Muscle layer of duodenum (tissue), 2 donors: ENCODE measurements at regions not wholly inside any gene's neighbourhood (a gene's known extent, or its start where the extent isn't known, plus 50 kb on each side); places are given as distances from the start of the nearest gene placed in this dataset.

Experiments
- H3K27ac ChIP-seq: one replicate; pipeline ENCODE4 v1.7.0; 2013; ENCODE audit warnings: mild to moderate bottlenecking, low read length
- H3K27me3 ChIP-seq: one replicate; pipeline ENCODE4 v1.7.0; 2013; ENCODE audit warnings: low read depth, mild to moderate bottlenecking, control low read depth, low read length
- H3K36me3 ChIP-seq, 2 donors: one replicate each; pipeline ENCODE4 v1.7.0; 2013; ENCODE audit warnings: low read length in 2 of 2, control low read depth in 1 of 2, mild to moderate bottlenecking in 1 of 2; ENCODE audit not compliant: insufficient read depth in 2 of 2, control insufficient read depth in 1 of 2
- H3K4me1 ChIP-seq, 2 donors: one replicate each; pipeline ENCODE4 v1.7.0; 2013; ENCODE audit warnings: low read length in 2 of 2, mild to moderate bottlenecking in 2 of 2, control low read depth in 1 of 2, moderate library complexity in 1 of 2; ENCODE audit not compliant: insufficient read depth in 2 of 2, control insufficient read depth in 1 of 2
- H3K4me3 ChIP-seq, 2 donors: one replicate each; pipeline ENCODE4 v1.7.0; 2013; ENCODE audit warnings: low read length in 2 of 2, low read depth in 1 of 2, mild to moderate bottlenecking in 1 of 2
- H3K9me3 ChIP-seq, 2 donors: one replicate each; pipeline ENCODE4 v1.7.0; 2013; ENCODE audit warnings: low read length in 2 of 2, control low read depth in 1 of 2, mild to moderate bottlenecking in 1 of 2; ENCODE audit not compliant: control insufficient read depth in 1 of 2
- donor health status: healthy.

DNA sequence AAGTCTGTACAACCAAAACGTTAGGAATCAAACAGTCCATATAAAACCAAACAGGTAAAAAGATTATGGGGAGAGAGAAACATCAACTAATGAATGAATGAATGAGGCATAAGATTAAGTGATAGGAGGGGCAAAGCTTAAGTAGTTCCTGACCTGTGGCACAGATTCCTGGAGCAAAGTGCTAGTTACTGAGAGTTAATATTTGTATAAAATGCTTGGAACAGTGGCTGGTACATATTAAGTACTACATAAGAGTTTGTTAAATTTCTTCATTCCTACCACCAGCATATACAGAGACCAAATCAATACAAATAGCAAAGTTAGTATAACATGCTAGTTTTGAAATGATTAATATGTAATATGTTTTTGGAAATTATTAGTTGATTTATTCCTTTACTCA, 363.7 kb downstream of the ADAM29 start:
- Histone ChIP-seq H3K27ac (no peak overlapping the region), H3K27me3 (no peaks in the 10 kb centered on the region), H3K4me1 (no peaks in the 10 kb centered on the region), H3K4me3 (no peak overlapping the region), H3K9me3 (no peaks in the 10 kb centered on the region), H3K36me3 (no peaks in the 10 kb centered on the region)

DNA sequence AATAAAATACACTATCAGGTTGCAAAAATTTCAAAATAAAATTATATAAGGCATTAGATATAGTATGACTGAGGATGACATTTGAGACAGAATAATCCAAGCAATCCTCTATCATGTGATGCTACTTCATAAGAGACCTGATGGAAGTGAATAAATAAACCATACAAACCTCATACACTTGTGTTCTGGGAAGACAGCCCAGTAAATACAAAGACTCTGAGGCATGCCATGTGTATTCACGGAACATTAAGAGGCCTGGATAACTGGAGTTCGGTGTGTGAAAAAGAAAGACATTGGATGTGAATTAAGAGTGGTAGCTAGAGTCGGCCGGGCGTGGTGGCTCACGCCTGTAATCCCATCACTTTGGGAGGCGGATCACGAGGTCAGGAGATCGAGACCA, 364.2 kb downstream of the ADAM29 start:
- Histone ChIP-seq H3K9me3 (no peaks in the 10 kb centered on the region), H3K4me1 (no peaks in the 10 kb centered on the region), H3K27ac (no peak overlapping the region), H3K36me3 (no peaks in the 10 kb centered on the region), H3K4me3 (no peak overlapping the region), H3K27me3 (no peaks in the 10 kb centered on the region)

DNA sequence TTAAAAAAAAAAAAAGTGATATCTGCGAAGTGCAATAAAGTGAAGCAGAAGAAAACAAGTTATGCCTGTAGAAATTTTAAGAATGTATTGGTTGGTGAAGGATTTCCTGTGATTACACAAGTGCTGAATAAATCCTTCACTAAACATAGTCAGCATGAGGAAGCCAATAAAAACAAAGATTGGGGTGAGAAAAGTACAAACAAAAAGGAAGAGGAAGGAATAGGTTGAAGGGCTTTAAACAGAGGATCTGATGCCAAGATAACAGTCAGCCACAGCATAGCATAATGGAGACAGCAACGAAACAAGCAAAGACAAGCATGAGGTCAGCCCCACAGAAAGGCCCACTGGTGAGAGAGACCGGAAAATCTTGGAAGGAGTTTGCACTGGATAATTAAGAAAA, 372.2 kb downstream of the ADAM29 start:
- Histone ChIP-seq H3K27ac (no peak overlapping the region), H3K4me1 (no peaks in the 10 kb centered on the region), H3K4me3 (no peak overlapping the region), H3K27me3 (no peaks in the 10 kb centered on the region), H3K36me3 (no peaks in the 10 kb centered on the region), H3K9me3 (no peaks in the 10 kb centered on the region)

DNA sequence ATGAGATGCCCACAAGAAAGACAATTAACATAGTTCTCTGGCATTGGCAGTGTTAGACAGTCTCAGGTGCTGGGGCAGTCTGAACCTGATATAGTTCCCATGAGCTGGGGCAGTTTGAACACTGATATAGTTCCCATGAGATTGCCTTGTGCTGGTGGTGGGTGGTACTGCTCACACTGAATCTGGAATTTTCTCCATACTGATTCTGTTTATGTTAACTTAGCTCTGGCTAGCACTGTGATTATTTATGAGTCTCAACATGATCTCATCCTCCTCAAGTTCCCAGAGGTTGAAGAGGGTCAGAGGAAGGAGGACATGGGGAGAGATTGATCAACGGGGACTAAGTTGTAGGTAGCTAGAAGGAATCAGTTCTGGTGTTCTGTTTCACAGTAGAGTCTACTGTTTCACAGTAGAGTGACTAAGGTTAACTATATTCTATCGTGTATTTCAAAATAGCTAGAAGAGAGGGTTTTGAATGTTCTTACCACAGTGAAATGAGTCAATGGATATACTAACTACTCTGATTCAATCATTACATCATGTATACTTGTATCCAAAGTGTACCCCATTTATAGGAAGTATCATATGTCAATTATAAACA, 379.9 kb downstream of the ADAM29 start:
- Histone ChIP-seq H3K27ac (no peak overlapping the region), H3K9me3 (no peaks in the 10 kb centered on the region), H3K4me3 (no peak overlapping the region), H3K4me1 (no peaks in the 10 kb centered on the region), H3K27me3 (no peaks in the 10 kb centered on the region), H3K36me3 (no peaks in the 10 kb centered on the region)

DNA sequence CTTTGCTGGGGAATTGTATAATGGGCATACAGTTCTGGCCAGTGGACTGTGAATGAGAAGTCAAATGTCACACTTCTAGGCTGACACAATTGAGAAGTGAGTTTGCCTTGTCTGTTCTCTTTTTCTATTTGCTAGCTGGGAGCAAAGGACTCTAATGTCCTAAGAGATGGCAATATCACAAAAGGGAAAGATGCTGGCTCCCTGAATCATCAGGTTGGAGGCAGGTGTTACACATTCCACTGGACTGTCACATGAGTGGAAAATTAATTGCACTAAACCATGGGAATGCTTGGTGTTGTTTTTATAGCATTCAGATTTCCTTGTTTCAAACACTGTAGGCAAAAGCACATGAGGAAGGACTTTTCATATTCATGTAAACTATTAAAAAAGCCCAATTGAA, 388.3 kb downstream of the ADAM29 start:
- H3K4me3 ChIP-seq: no peak overlapping the region
- no peak overlapping the region for H3K27ac ChIP-seq
- no peaks in the 10 kb centered on the region for H3K27me3 ChIP-seq
- no peaks in the 10 kb centered on the region for H3K4me1 ChIP-seq
- no peaks in the 10 kb centered on the region for H3K9me3 ChIP-seq
- H3K36me3 ChIP-seq: no peaks in the 10 kb centered on the region

DNA sequence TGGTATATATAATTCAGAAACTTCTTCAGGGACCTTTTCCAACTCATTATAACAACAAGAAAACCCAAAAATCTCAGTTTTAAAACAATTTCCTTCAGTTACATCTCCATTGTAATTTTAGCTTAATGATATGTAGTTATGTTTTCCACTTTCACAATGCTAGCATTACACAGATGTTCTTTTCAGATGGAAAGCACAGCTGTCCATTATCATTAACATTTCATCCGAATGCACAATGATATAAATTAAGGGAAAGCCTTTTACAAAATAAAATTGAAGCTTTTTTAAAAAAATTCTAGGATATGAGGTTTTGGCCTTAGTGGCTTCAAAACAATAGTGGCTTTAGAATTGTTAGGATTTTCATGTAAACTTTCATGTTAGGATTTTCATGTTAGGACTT, 389.2 kb downstream of the ADAM29 start:
- H3K4me3 ChIP-seq: no peak overlapping the region
- H3K9me3 ChIP-seq: no peaks in the 10 kb centered on the region
- no peak overlapping the region for H3K27ac ChIP-seq
- no peaks in the 10 kb centered on the region for H3K27me3 ChIP-seq
- H3K36me3 ChIP-seq: no peaks in the 10 kb centered on the region
- H3K4me1 ChIP-seq: no peaks in the 10 kb centered on the region

DNA sequence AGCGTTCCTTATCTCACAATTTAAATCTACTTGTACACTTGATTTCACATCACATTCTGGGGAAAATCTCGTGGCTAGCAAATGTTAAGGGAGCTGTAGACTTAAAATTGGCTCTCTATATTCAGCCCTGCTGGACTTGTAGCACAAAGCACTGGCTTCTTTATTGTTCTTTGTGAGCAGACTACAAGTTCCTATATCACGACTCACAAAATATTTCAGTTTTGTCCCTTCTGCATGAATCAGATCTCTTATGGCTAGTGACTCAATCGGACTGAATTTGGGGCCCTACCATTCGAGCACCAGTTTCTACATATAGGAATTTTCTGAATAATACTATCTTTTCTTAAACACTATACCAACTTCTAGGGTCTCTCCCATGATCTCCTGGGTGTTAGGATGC, 390.1 kb downstream of the ADAM29 start:
- Histone ChIP-seq H3K27ac (no peak overlapping the region), H3K27me3 (no peaks in the 10 kb centered on the region), H3K4me3 (no peak overlapping the region), H3K36me3 (no peaks in the 10 kb centered on the region), H3K9me3 (no peaks in the 10 kb centered on the region), H3K4me1 (no peaks in the 10 kb centered on the region)

DNA sequence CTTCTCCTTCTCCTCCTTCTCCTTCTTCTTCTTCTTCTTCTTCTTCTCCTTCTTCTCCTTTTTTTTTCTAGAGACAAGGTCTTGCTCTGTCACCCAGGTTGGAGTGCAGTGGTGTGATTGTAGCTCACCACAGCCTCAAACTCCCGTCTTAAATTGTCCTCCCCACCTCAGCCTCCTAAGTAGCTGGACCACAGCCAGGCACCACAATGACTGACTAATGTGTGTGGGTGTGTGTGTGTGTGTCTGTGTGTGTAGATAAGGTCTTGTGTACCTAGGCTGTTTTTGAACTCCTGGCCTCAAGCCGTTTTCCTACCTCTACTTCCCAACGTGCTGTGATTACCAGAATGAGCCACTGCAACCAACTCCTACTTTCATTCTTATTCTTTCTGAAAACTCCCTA, 390.9 kb downstream of the ADAM29 start:
- H3K9me3 ChIP-seq: no peaks in the 10 kb centered on the region
- H3K36me3 ChIP-seq: no peaks in the 10 kb centered on the region
- no peaks in the 10 kb centered on the region for H3K4me1 ChIP-seq
- no peak overlapping the region for H3K27ac ChIP-seq
- H3K27me3 ChIP-seq: no peaks in the 10 kb centered on the region
- H3K4me3 ChIP-seq: no peak overlapping the region

DNA sequence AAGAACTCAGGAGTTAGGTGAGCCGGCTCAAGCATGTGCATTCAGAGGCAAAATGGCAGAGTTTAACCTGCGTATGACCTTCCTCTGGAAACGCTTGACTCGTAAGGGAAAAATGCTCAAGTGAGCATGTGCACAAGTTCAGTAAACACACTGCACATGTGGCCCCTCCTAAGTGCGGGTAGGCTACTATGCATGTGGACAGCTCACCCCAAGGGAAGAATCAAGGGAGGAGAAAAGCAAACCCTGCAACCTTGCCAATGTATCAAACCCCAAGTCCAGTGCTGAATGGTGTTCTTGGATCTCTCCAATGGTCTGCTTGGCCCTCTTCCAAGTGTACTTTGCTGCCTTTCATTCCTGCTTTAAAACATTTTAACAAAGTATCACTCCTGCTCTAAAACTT, 407.1 kb downstream of the ADAM29 start:
- Histone ChIP-seq H3K27ac (no peak overlapping the region), H3K4me3 (no peak overlapping the region), H3K27me3 (no peaks in the 10 kb centered on the region), H3K9me3 (no peaks in the 10 kb centered on the region), H3K4me1 (no peaks in the 10 kb centered on the region), H3K36me3 (no peaks in the 10 kb centered on the region)

DNA sequence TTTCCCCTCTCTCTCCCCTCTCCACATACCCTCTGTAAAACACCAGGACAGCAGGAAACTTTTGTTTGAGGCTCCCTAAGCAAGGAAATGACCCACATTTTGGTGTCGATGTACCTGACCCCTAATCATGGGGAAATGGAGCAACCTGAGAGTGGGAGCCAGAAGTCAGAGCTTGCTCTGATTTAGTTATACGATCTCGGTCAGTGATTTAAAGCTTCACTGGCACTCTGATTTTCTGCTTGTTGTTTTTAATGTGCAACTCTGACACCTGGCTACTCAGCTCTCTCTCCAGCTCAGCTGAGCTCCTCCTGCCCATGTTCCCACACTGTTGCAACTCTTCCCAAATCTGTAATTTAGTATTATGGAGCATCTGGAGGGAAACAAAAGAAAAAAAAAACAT, 408.6 kb downstream of the ADAM29 start:
- H3K27ac ChIP-seq: no peak overlapping the region
- H3K4me3 ChIP-seq: no peak overlapping the region
- H3K27me3 ChIP-seq: no peaks in the 10 kb centered on the region
- H3K9me3 ChIP-seq: no peaks in the 10 kb centered on the region
- no peaks in the 10 kb centered on the region for H3K36me3 ChIP-seq
- no peaks in the 10 kb centered on the region for H3K4me1 ChIP-seq

DNA sequence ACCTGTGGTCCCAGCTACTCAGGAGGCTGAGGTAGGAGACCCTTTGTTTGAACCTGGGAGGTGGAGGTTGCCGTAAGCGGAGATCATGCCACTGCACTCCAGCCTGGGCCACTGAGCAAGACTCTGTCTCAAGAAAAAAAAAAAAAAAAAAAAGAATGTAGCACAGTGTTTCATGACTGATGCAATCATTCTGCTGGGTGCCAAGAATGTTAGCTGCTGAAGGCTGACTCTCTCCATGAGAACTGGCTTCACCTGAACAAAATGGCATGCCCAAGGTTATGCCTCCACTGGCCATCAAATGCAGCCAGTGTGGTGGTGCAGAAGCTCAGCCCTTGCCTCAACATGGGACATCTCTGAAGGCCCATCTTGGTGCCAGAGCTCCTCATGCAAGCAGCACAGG, 412.1 kb downstream of the ADAM29 start:
- Histone ChIP-seq H3K9me3 (no peaks in the 10 kb centered on the region), H3K27me3 (no peaks in the 10 kb centered on the region), H3K27ac (no peak overlapping the region), H3K36me3 (no peaks in the 10 kb centered on the region), H3K4me1 (no peaks in the 10 kb centered on the region), H3K4me3 (no peak overlapping the region)

DNA sequence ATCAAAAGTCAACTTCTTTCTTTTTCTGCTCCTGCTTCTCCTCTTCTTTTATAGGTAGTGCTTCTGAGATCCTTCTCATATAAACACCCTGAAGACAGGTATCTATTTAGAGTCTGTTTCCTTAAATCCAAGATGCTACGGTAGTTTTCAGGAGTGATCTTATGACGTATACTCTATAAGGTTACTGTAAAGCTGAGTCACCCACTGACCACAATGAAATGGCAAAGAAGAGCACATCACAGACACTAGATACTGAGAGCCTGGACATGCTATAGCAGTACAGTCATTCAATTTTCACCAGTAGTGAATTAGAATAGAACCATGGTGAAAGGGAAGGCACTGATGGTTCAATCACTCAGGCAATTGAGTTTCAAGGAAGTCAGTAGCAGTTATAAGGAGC, 412.5 kb downstream of the ADAM29 start:
- Histone ChIP-seq H3K4me3 (no peak overlapping the region), H3K36me3 (no peaks in the 10 kb centered on the region), H3K4me1 (no peaks in the 10 kb centered on the region), H3K27ac (no peak overlapping the region), H3K27me3 (no peaks in the 10 kb centered on the region), H3K9me3 (no peaks in the 10 kb centered on the region)
